Stimulated activated naive CD8-positive, alpha-beta T cell treated with anti-CD3 and anti-CD28 coated beads, Interleukin-15, Interleukin-2, amounts not matched to agents 100 U/mL and 50 U/mL, for 24 hours (primary cell): ENCODE measurements at regions not wholly inside any gene's neighbourhood (a gene's known extent, or its start where the extent isn't known, plus 50 kb on each side); places are given as distances from the start of the nearest gene placed in this dataset.
"Not testable (repeated sequence)": the region's sequence is repeated elsewhere in the genome, so short reads cannot be mapped to it uniquely, and the experiment has no call there.

Source experiments
- ATAC-seq: fragments of 150-1000 bp; cut with Tn5 transposase; one replicate; pipeline ENCODE4 v1.10.0; 2021
- DNase-seq: peaks from one replicate; pipeline ENCODE4 v3.0.0; 2021

GRCh38 chr2:48190230-48190629 lies 124.3 kb upstream of the FOXN2 start:
- ATAC-seq (no peak), DNase-seq (no peak)

- ATAC-seq (no peak), DNase-seq (no peak)
Observed at GRCh38 chr2:48194641-48195040, 119.8 kb upstream of the FOXN2 start.

- ATAC-seq (no peak), DNase-seq (no peak)
Observed at GRCh38 chr2:48195169-48195568, 119.3 kb upstream of the FOXN2 start.

GRCh38 chr2:48197618-48198017 lies 116.9 kb upstream of the FOXN2 start:
- no peak for ATAC-seq
- no peak for DNase-seq

- ATAC-seq (no peak), DNase-seq (no peak)
Observed at GRCh38 chr2:48198371-48198770, 116.1 kb upstream of the FOXN2 start.

GRCh38 chr2:48199070-48199469 lies 115.4 kb upstream of the FOXN2 start:
- ATAC-seq (no peak), DNase-seq (no peak)

- ATAC-seq = no peak
- no peak for DNase-seq
Observed at GRCh38 chr2:48200620-48201293, 113.7 kb upstream of the FOXN2 start.

GRCh38 chr2:48201435-48201834 lies 113.0 kb upstream of the FOXN2 start:
- not testable (repeated sequence) for DNase-seq, ATAC-seq

- no peak for ATAC-seq
- DNase-seq = no peak
Observed at GRCh38 chr2:48202863-48203642, 111.4 kb upstream of the FOXN2 start.

GRCh38 chr2:48203668-48204067 lies 110.8 kb upstream of the FOXN2 start:
- DNase-seq (no peak), ATAC-seq (no peak)

GRCh38 chr2:48204750-48205136 lies 109.7 kb upstream of the FOXN2 start:
- DNase-seq = no peak
- no peak for ATAC-seq

GRCh38 chr2:48205137-48205798 lies 109.2 kb upstream of the FOXN2 start:
- ATAC-seq = no peak
- no peak for DNase-seq

- DNase-seq, ATAC-seq: not testable (repeated sequence)
Observed at GRCh38 chr2:48206056-48206656, 108.3 kb upstream of the FOXN2 start.

- no peak for DNase-seq
Observed at GRCh38 chr2:48207201-48207641, 107.3 kb upstream of the FOXN2 start.

GRCh38 chr2:48207851-48208250 lies 106.6 kb upstream of the FOXN2 start:
- DNase-seq = no peak
- ATAC-seq = no peak

More at GRCh38 chr2:48207201-48207641, 107.3 kb upstream of the FOXN2 start:
- ATAC-seq = no peak

- DNase-seq (no peak), ATAC-seq (no peak)
Observed at GRCh38 chr2:48209214-48209885, 105.1 kb upstream of the FOXN2 start.

GRCh38 chr2:48210189-48210588 lies 104.3 kb upstream of the FOXN2 start:
- ATAC-seq (no peak), DNase-seq (no peak)

- ATAC-seq (no peak), DNase-seq (no peak)
Observed at GRCh38 chr2:48213646-48214045, 100.8 kb upstream of the FOXN2 start.

- no peak for ATAC-seq
- no peak for DNase-seq
Observed at GRCh38 chr2:48218169-48218568, 96.3 kb upstream of the FOXN2 start.

GRCh38 chr2:48219234-48219554 lies 95.3 kb upstream of the FOXN2 start:
- no peak for ATAC-seq
- DNase-seq = no peak

GRCh38 chr2:48219555-48220436 lies 94.7 kb upstream of the FOXN2 start:
- ATAC-seq (no peak), DNase-seq (no peak)
